H9 (cell line): ENCODE measurements at regions not wholly inside any gene's neighbourhood (a gene's known extent, or its start where the extent isn't known, plus 50 kb on each side); places are given as distances from the start of the nearest gene placed in this dataset.

Source experiments
- DNase-seq: peaks from one replicate; pipeline ENCODE4 v3.0.0-alpha.2; 2017
- H2AFZ ChIP-seq: one replicate; pipeline ENCODE4 v1.6.1; 2013; ENCODE audit warnings: mild to moderate bottlenecking, low read length, control low read depth, moderate library complexity
- H2AK5ac ChIP-seq: 2 replicates; pipeline ENCODE4 v1.6.1; 2013; ENCODE audit warnings: low read length, control low read depth, mixed read lengths; ENCODE audit not compliant: insufficient read length
- H2BK120ac ChIP-seq: one replicate; pipeline ENCODE4 v1.6.1; 2013; ENCODE audit warnings: low read depth, mild to moderate bottlenecking, low read length, control low read depth, inconsistent platforms; ENCODE audit not compliant: poor library complexity, severe bottlenecking
- H2BK12ac ChIP-seq: 2 replicates; pipeline ENCODE4 v1.6.1; 2013; ENCODE audit warnings: low read length, control low read depth, mixed read lengths, low read depth; ENCODE audit not compliant: insufficient read length
- H2BK15ac ChIP-seq: 2 replicates; pipeline ENCODE4 v1.6.1; 2013; ENCODE audit warnings: low read depth, low read length, control low read depth
- H2BK20ac ChIP-seq: one replicate; pipeline ENCODE4 v1.6.1; 2013; ENCODE audit warnings: low read depth, mild to moderate bottlenecking, low read length, control low read depth, inconsistent platforms; ENCODE audit not compliant: poor library complexity, severe bottlenecking
- H2BK5ac ChIP-seq: 2 replicates; pipeline ENCODE4 v1.6.1; 2013; ENCODE audit warnings: low read length, control low read depth, mixed read lengths; ENCODE audit not compliant: insufficient read length
- H3K14ac ChIP-seq: 2 replicates; pipeline ENCODE4 v1.6.1; 2013; ENCODE audit warnings: low read length, control low read depth; ENCODE audit not compliant: insufficient read depth
- H3K18ac ChIP-seq: 2 replicates; pipeline ENCODE4 v1.6.1; 2013; ENCODE audit warnings: low read depth, mild to moderate bottlenecking, mixed read lengths, low read length, control low read depth; ENCODE audit not compliant: insufficient read length
- H3K23ac ChIP-seq: 2 replicates; pipeline ENCODE4 v1.6.1; 2013; ENCODE audit warnings: low read length, control low read depth, mixed read lengths, low read depth; ENCODE audit not compliant: insufficient read length
- H3K23me2 ChIP-seq: 2 replicates; pipeline ENCODE4 v1.6.1; 2013; ENCODE audit warnings: low read depth, mild to moderate bottlenecking, mixed read lengths, low read length, control low read depth; ENCODE audit not compliant: insufficient read length, poor library complexity, severe bottlenecking
- H3K27ac ChIP-seq: 2 replicates; pipeline ENCODE4 v1.5.1; 2013; ENCODE audit warnings: low read length, control low read depth, mixed read lengths, low read depth; ENCODE audit not compliant: insufficient read length
- H3K27me3 ChIP-seq: 2 replicates; pipeline ENCODE4 v1.6.1; 2013; ENCODE audit warnings: low read length, control low read depth, inconsistent platforms; ENCODE audit not compliant: insufficient read depth
- H3K4ac ChIP-seq: 2 replicates; pipeline ENCODE4 v1.6.1; 2013; ENCODE audit warnings: low read depth, mild to moderate bottlenecking, control low read depth, inconsistent platforms, low read length, moderate library complexity
- H3K4me1 ChIP-seq: 2 replicates; pipeline ENCODE4 v1.6.1; 2013; ENCODE audit warnings: low read length, control low read depth, inconsistent platforms; ENCODE audit not compliant: insufficient read depth
- H3K4me2 ChIP-seq: 2 replicates; pipeline ENCODE4 v1.6.1; 2013; ENCODE audit warnings: low read length, control low read depth, mixed read lengths; ENCODE audit not compliant: insufficient read length, insufficient read depth
- H3K56ac ChIP-seq: 2 replicates; pipeline ENCODE4 v1.6.1; 2013; ENCODE audit warnings: low read depth, mild to moderate bottlenecking, mixed read lengths, low read length, control low read depth; ENCODE audit not compliant: insufficient read length
- H3K79me1 ChIP-seq: 2 replicates; pipeline ENCODE4 v1.6.1; 2013; ENCODE audit warnings: low read depth, mild to moderate bottlenecking, moderate library complexity, low read length, control low read depth, inconsistent platforms; ENCODE audit not compliant: insufficient read depth, poor library complexity, severe bottlenecking
- H3K79me2 ChIP-seq: 2 replicates; pipeline ENCODE4 v1.6.1; 2013; ENCODE audit warnings: low read length, control low read depth, inconsistent platforms; ENCODE audit not compliant: insufficient read depth
- H3K9ac ChIP-seq: 2 replicates; pipeline ENCODE4 v1.6.1; 2013; ENCODE audit warnings: low read length, control low read depth, mixed read lengths; ENCODE audit not compliant: insufficient read length; ENCODE audit errors: extremely low read depth
- H3K9me3 ChIP-seq: one replicate; pipeline ENCODE4 v1.6.1; 2013; ENCODE audit warnings: low read depth, low read length, inconsistent platforms; ENCODE audit not compliant: control insufficient read depth
- H3T11ph ChIP-seq: one replicate; pipeline ENCODE4 v1.6.1; 2013; ENCODE audit warnings: mild to moderate bottlenecking, low read length, control low read depth, inconsistent platforms
- H4K20me1 ChIP-seq: one replicate; pipeline ENCODE4 v1.6.1; 2013; ENCODE audit not compliant: control insufficient read depth, insufficient read length, insufficient read depth
- H4K5ac ChIP-seq: 2 replicates; pipeline ENCODE4 v1.6.1; 2013; ENCODE audit warnings: low read depth, mild to moderate bottlenecking, mixed read lengths, low read length, control low read depth; ENCODE audit not compliant: insufficient read length
- H4K8ac ChIP-seq: replicated peaks from 2 replicates; pipeline ENCODE4 v1.6.1; 2013; ENCODE audit warnings: low read length, control low read depth, mixed read lengths, low read depth; ENCODE audit not compliant: insufficient read length
- H4K91ac ChIP-seq: 2 replicates; pipeline ENCODE4 v1.6.1; 2013; ENCODE audit warnings: low read depth, mild to moderate bottlenecking, moderate library complexity, mixed read lengths, low read length, control low read depth; ENCODE audit not compliant: insufficient read length
- H3K27ac Mint-ChIP-seq, 3 experiments: 2 replicates in 2 of 3; 3 replicates in 1 of 3; pipeline ENCODE4 v1.8.0; 2020 to 2021; ENCODE audit warnings: mixed read lengths in 3 of 3, mild to moderate bottlenecking in 1 of 3, moderate library complexity in 1 of 3
- H3K27me3 Mint-ChIP-seq: 2 replicates; pipeline ENCODE4 v1.8.0; 2021; ENCODE audit warnings: low read depth, mild to moderate bottlenecking, moderate library complexity, mixed read lengths
- H3K36me3 Mint-ChIP-seq, 3 experiments: 2 replicates in 2 of 3; 3 replicates in 1 of 3; pipeline ENCODE4 v1.8.0; 2020 to 2021; ENCODE audit warnings: low read depth in 3 of 3, mixed read lengths in 3 of 3; ENCODE audit not compliant: insufficient read depth in 1 of 3
- H3K4me1 Mint-ChIP-seq, 2 experiments: 2 replicates each; pipeline ENCODE4 v1.8.0; 2020; ENCODE audit warnings: mixed read lengths in 2 of 2
- H3K4me3 Mint-ChIP-seq, 2 experiments: 2 replicates in 1 of 2; 3 replicates in 1 of 2; pipeline ENCODE4 v1.8.0; 2020 to 2021; ENCODE audit warnings: mild to moderate bottlenecking in 2 of 2, mixed read lengths in 2 of 2, moderate library complexity in 1 of 2
- H3K9me3 Mint-ChIP-seq, 2 experiments: 2 replicates in 1 of 2; 3 replicates in 1 of 2; pipeline ENCODE4 v1.8.0; 2020; ENCODE audit warnings: mild to moderate bottlenecking in 2 of 2, mixed read lengths in 2 of 2, moderate library complexity in 1 of 2
- CTCF ChIP-seq: fragments of 200-600 bp; sonication (generic); conservative IDR thresholded peaks from 3 replicates; pipeline ENCODE4 v1.8.0; 2021; ENCODE audit warnings: antibody characterized with exemption, mild to moderate bottlenecking
- WGBS: extraction: QIAGEN DNeasy Blood & Tissue Kit; methylation state at CpG from one replicate; pipeline ENCODE4 v1.1.7; 2013; ENCODE audit warnings: missing lambda C conversion rate, low lambda C conversion rate, mixed read lengths; ENCODE audit not compliant: insufficient read length; ENCODE audit errors: extremely low coverage; 5-methylcytosine and 5-hydroxymethylcytosine counted together

GRCh38 chr7:18420748-18421147 lies 74.8 kb upstream of the HDAC9 start:
- H2BK15ac ChIP-seq, result no peak overlapping the region
- no peak overlapping the region for H2BK5ac ChIP-seq
- H3K23ac ChIP-seq, result no peak overlapping the region
- no peak overlapping the region for H3K9ac ChIP-seq
- H3T11ph ChIP-seq, result no peak overlapping the region
- H2AK5ac ChIP-seq, result no peak overlapping the region
- TF ChIP-seq CTCF, result no peak
- H2BK12ac ChIP-seq, result no peak overlapping the region
- H3K79me2 ChIP-seq, result no peaks in the 10 kb centered on the region
- H3K23me2 ChIP-seq, result no peaks in the 10 kb centered on the region
- no peaks in the 10 kb centered on the region for H3K9me3 ChIP-seq
- no peak overlapping the region for H3K14ac ChIP-seq
- no peak overlapping the region for H3K18ac ChIP-seq
- H2AFZ ChIP-seq, result no peak overlapping the region
- no peak overlapping the region for H3K4ac ChIP-seq
- no peak overlapping the region for H3K56ac ChIP-seq
- peaks cover 2 to 6% of the 10 kb centered on the region in 2 experiments; a peak in 2 of 5 replicates for H3K9me3 Mint-ChIP-seq
- no peaks in the 10 kb centered on the region for H4K20me1 ChIP-seq
- no peaks in the 10 kb centered on the region for H3K79me1 ChIP-seq
- H3K27me3 Mint-ChIP-seq, result no peaks in the 10 kb centered on the region
- H2BK120ac ChIP-seq, result no peak overlapping the region
- no peak overlapping the region for H3K27ac Mint-ChIP-seq
- no CpG with 5 or more reads among the region's 1 CpG for WGBS
- H2BK20ac ChIP-seq, result no peak overlapping the region
- H3K4me3 Mint-ChIP-seq, result no peak overlapping the region
- H3K36me3 Mint-ChIP-seq, result peaks cover 0 to 8% (median 0%) of the 10 kb centered on the region in 3 experiments; a peak in 3 of 7 replicates
- no peak overlapping the region for H4K91ac ChIP-seq
- H3K4me1 ChIP-seq, result no peaks in the 10 kb centered on the region; the same call in 1 of the 2 replicates
- no peak for DNase-seq
- no peak overlapping the region for H4K8ac ChIP-seq
- no peak overlapping the region for H4K5ac ChIP-seq
- no peak overlapping the region for H3K27ac ChIP-seq
- no peaks in the 10 kb centered on the region for H3K27me3 ChIP-seq
- peaks cover 23 to 29% of the 10 kb centered on the region in 2 experiments for H3K4me1 Mint-ChIP-seq
- H3K4me2 ChIP-seq, result no peak overlapping the region
